MM.1S (cell line): ENCODE measurements at regions not wholly inside any gene's neighbourhood (a gene's known extent, or its start where the extent isn't known, plus 50 kb on each side); places are given as distances from the start of the nearest gene placed in this dataset.
"Not testable (repeated sequence)": the region's sequence is repeated elsewhere in the genome, so short reads cannot be mapped to it uniquely, and the experiment has no call there.

Source experiments
- CTCF ChIP-seq: fragments of 300-600 bp; sonication (generic); IDR thresholded peaks from 2 replicates; pipeline ENCODE4 v1.5.1; 2016; ENCODE audit warnings: antibody characterized with exemption, low read length, mixed read lengths
- EZH2 ChIP-seq: fragments of 300-600 bp; sonication (generic); optimal IDR thresholded peaks from 2 replicates; pipeline ENCODE3; 2017; ENCODE audit warnings: low read depth, mild to moderate bottlenecking, antibody characterized with exemption, low read length, mixed read lengths
- EZH2phosphoT487 ChIP-seq: fragments of 300-600 bp; sonication (generic); IDR thresholded peaks from 2 replicates; pipeline ENCODE4 v1.6.1; 2018; ENCODE audit warnings: antibody characterized with exemption, low read length

GRCh38 chr14:83719435-83719834 lies 1810.5 kb upstream of the FLRT2 start:
- TF ChIP-seq CTCF, EZH2, EZH2phosphoT487: not testable (repeated sequence)
